Caco-2 (cell line): ENCODE measurements at regions not wholly inside any gene's neighbourhood (a gene's known extent, or its start where the extent isn't known, plus 50 kb on each side); places are given as distances from the start of the nearest gene placed in this dataset.

Experiments used
- BruUV-seq: library from RNA; stranded (reverse); fragments of 400-500 nt; replicated peaks from 2 replicates; lab custom pipeline; 2021; lab: Mats Ljungman, UMichigan
- CTCF ChIA-PET: fragments of 300-600 bp; sonication (Branson Sonifier 250); formaldehyde crosslinking; loops from one replicate; lab custom pipeline; 2022; ENCODE audit warnings: antibody characterized with exemption; lab: Charles Lee
- POLR2A ChIA-PET: fragments of 300-600 bp; sonication (Branson Sonifier 250); formaldehyde crosslinking; loops from one replicate; lab custom pipeline; 2022; ENCODE audit warnings: antibody characterized with exemption; lab: Charles Lee
- DNase-seq, 2 experiments: peaks; one replicate each; pipeline versions ENCODE4 v3.0.0 to v3.0.0-alpha.2; 2020 to 2022
- H3K27me3 ChIP-seq: replicated peaks from 2 replicates; pipeline ENCODE4 v1.6.0; 2011; ENCODE audit warnings: low read length; ENCODE audit not compliant: control insufficient read depth, insufficient read depth
- H3K36me3 ChIP-seq: 2 replicates; pipeline ENCODE4 v1.5.1; 2011; ENCODE audit warnings: low read length; ENCODE audit not compliant: control insufficient read depth, insufficient read depth
- H3K4me1 ChIP-seq: fragments of 250-450 bp; sonication (Bioruptor Pico); 2 replicates; pipeline ENCODE4 v1.5.1; 2020; ENCODE audit warnings: mild to moderate bottlenecking
- H3K4me3 ChIP-seq: 2 replicates; pipeline ENCODE4 v1.5.1; 2011; ENCODE audit warnings: low read depth, mild to moderate bottlenecking, control low read depth, low read length
- H3K9me3 ChIP-seq: fragments of 250-450 bp; sonication (Bioruptor Pico); 2 replicates; pipeline ENCODE4 v1.5.1; 2020; ENCODE audit warnings: mild to moderate bottlenecking, moderate library complexity
- H3K27ac Mint-ChIP-seq: one replicate; pipeline ENCODE4 v1.8.0; 2022; ENCODE audit warnings: mixed read lengths; ENCODE audit not compliant: unreplicated experiment
- H3K27me3 Mint-ChIP-seq: one replicate; pipeline ENCODE4 v1.8.0; 2022; ENCODE audit warnings: mixed read lengths; ENCODE audit not compliant: insufficient read depth, unreplicated experiment
- H3K36me3 Mint-ChIP-seq: one replicate; pipeline ENCODE4 v1.8.0; 2022; ENCODE audit warnings: mild to moderate bottlenecking, mixed read lengths; ENCODE audit not compliant: insufficient read depth, unreplicated experiment
- H3K4me1 Mint-ChIP-seq: one replicate; pipeline ENCODE4 v1.8.0; 2022; ENCODE audit warnings: low read depth, mixed read lengths; ENCODE audit not compliant: unreplicated experiment
- H3K4me3 Mint-ChIP-seq: one replicate; pipeline ENCODE4 v1.8.0; 2022; ENCODE audit warnings: mild to moderate bottlenecking, moderate library complexity, mixed read lengths; ENCODE audit not compliant: unreplicated experiment
- H3K9me3 Mint-ChIP-seq: one replicate; pipeline ENCODE4 v1.8.0; 2022; ENCODE audit warnings: mixed read lengths; ENCODE audit not compliant: unreplicated experiment
- intact Hi-C: fragments of 100-400 bp; cut with micrococcal nuclease; formaldehyde crosslinking; loops from one replicate; pipeline ENCODE4 v1.10.0; 2022; ENCODE audit not compliant: unreplicated experiment
- TF ChIP-seq, protein P1 (sequence below), 2 experiments: fragments of 200-600 bp in 1 of 2; IDR thresholded peaks; 1 replicate in 1 of 2; 2 replicates in 1 of 2; pipeline versions ENCODE4 v1.5.1 to v1.8.0; 2011 to 2022; ENCODE audit warnings: antibody characterized with exemption in 1 of 2, control low read depth in 1 of 2, inconsistent platforms in 1 of 2, low read depth in 1 of 2, low read length in 1 of 2, mild to moderate bottlenecking in 1 of 2, moderate library complexity in 1 of 2; ENCODE audit not compliant: insufficient read depth in 1 of 2, severe bottlenecking in 1 of 2, unreplicated experiment in 1 of 2

DNA sequence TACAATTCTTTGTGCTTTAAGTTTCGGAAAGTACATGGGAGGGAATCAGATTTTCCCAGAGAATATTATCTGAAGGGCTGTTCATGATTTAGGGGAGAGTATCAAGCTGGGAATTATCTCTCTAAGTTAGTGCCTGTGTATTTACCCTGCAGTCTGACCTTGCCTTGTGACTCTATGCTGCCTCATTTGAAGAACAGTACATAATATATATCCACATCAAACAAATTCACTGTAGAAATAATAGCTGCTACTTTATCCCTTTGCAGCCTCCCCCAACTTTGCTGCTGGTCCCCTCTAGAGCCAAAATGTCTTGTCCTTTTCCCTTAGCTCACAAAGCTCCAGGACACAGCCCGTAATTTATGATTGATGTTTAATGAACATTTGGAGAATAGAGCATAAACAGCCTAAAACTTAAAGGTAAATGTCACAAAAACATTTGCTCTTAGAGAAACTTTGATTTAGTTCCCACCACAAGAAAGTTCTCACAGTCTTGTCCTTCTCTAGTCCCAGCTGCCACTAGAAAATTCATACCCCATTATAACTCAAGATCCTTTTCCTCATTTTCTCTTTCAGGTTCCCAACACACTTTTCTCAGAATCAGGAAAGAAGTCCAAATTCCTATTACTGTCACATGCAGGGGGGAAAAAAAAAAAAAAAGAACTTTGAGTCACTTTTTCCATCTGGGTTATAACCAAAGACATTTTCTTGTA is 1009.6 kb downstream of the FLRT2 start:
- H3K27ac Mint-ChIP-seq: no peak overlapping the region
- Histone ChIP-seq H3K27me3 (no peaks in the 10 kb centered on the region), H3K9me3 (no peaks in the 10 kb centered on the region), H3K4me3 (no peak overlapping the region), H3K36me3 (no peaks in the 10 kb centered on the region), H3K4me1 (no peaks in the 10 kb centered on the region)
- POLR2A ChIA-PET: no interaction called here
- H3K36me3 Mint-ChIP-seq: no peaks in the 10 kb centered on the region
- CTCF ChIA-PET: no interaction called here
- no peaks in the 10 kb centered on the region for H3K9me3 Mint-ChIP-seq
- no peaks in the 10 kb centered on the region for H3K4me1 Mint-ChIP-seq
- H3K27me3 Mint-ChIP-seq: no peaks in the 10 kb centered on the region
- no peak for DNase-seq
- BruUV-seq: no TSS peak
- H3K4me3 Mint-ChIP-seq: no peak overlapping the region
- TF ChIP-seq, protein P1, sequence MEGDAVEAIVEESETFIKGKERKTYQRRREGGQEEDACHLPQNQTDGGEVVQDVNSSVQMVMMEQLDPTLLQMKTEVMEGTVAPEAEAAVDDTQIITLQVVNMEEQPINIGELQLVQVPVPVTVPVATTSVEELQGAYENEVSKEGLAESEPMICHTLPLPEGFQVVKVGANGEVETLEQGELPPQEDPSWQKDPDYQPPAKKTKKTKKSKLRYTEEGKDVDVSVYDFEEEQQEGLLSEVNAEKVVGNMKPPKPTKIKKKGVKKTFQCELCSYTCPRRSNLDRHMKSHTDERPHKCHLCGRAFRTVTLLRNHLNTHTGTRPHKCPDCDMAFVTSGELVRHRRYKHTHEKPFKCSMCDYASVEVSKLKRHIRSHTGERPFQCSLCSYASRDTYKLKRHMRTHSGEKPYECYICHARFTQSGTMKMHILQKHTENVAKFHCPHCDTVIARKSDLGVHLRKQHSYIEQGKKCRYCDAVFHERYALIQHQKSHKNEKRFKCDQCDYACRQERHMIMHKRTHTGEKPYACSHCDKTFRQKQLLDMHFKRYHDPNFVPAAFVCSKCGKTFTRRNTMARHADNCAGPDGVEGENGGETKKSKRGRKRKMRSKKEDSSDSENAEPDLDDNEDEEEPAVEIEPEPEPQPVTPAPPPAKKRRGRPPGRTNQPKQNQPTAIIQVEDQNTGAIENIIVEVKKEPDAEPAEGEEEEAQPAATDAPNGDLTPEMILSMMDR (IDR thresholded peaks at IDR 0.05; ENCODE audit: insufficient read depth in 1 of 2, low read depth in 1 of 2, low read length in 1 of 2, severe bottlenecking in 1 of 2, unreplicated experiment in 1 of 2): no peak
- intact Hi-C loops: no loop called here

- H3K36me3 ChIP-seq: no peaks in the 10 kb centered on the region
- ChIA-PET CTCF (no interaction called here), POLR2A (interaction anchor here (0.6 kb wide), 1 partner anchor 863 kb away, joined by 3 read pairs; no protein-coding TSS in a partner anchor)
- Mint-ChIP-seq H3K4me1 (no peaks in the 10 kb centered on the region), H3K27me3 (no peaks in the 10 kb centered on the region), H3K4me3 (no peak overlapping the region), H3K27ac (no peak overlapping the region), H3K9me3 (no peaks in the 10 kb centered on the region), H3K36me3 (no peaks in the 10 kb centered on the region)
- no peaks in the 10 kb centered on the region for H3K4me1 ChIP-seq
- intact Hi-C loops: no loop called here
- no peak overlapping the region for H3K4me3 ChIP-seq
- H3K9me3 ChIP-seq: no peaks in the 10 kb centered on the region
- no peaks in the 10 kb centered on the region for H3K27me3 ChIP-seq
- no TSS peak for BruUV-seq
- TF ChIP-seq, protein P1 (IDR thresholded peaks at IDR 0.05; ENCODE audit: insufficient read depth in 1 of 2, low read depth in 1 of 2, low read length in 1 of 2, severe bottlenecking in 1 of 2, unreplicated experiment in 1 of 2): no peak
- DNase-seq: no peak
These were observed 1003.9 kb downstream of the FLRT2 start for GRCh38 chr14:86533834-86534233.

DNA sequence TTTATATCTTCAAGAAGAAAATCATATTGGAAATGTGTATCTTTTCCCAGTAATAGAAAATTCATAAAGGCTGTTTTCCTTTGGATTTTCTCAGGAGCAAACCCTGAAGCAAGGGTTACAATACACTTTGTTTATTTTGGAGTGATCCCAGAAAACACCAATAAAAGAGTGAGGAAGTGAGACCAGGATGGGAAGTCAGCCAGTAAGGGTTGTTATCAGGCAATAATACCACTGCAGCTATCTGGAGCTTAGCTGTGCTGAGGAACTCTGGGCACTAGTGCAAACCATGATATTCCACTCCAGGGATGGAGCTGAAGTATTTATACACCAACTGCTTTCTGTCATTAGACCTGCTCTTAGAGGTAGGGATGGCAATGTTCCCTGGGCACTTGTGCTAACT is 1002.3 kb downstream of the FLRT2 start:
- intact Hi-C loops: no loop called here
- H3K27me3 ChIP-seq: no peaks in the 10 kb centered on the region

More for the DNA sequence above, 1002.3 kb downstream of the FLRT2 start:
- Mint-ChIP-seq H3K4me1 (no peaks in the 10 kb centered on the region), H3K27me3 (no peaks in the 10 kb centered on the region), H3K36me3 (no peaks in the 10 kb centered on the region), H3K9me3 (no peaks in the 10 kb centered on the region), H3K27ac (no peak overlapping the region), H3K4me3 (no peak overlapping the region)
- no TSS peak for BruUV-seq
- TF ChIP-seq, protein P1 (IDR thresholded peaks at IDR 0.05; ENCODE audit: insufficient read depth in 1 of 2, low read depth in 1 of 2, low read length in 1 of 2, severe bottlenecking in 1 of 2, unreplicated experiment in 1 of 2): no peak
- H3K9me3 ChIP-seq: no peaks in the 10 kb centered on the region
- H3K4me3 ChIP-seq: no peak overlapping the region
- no peak for DNase-seq
- H3K36me3 ChIP-seq: no peaks in the 10 kb centered on the region
- no peaks in the 10 kb centered on the region for H3K4me1 ChIP-seq
- ChIA-PET CTCF (no interaction called here), POLR2A (no interaction called here)
